Upper lobe of left lung (tissue), 4 donors: ENCODE measurements at regions not wholly inside any gene's neighbourhood (a gene's known extent, or its start where the extent isn't known, plus 50 kb on each side); places are given as distances from the start of the nearest gene placed in this dataset.

ENCODE experiments used
- CTCF ChIP-seq, 6 experiments: fragments of 450-650 bp in 4 of 6; fragments of 200-600 bp in 2 of 6; sonication (generic) in 2 of 6; IDR thresholded peaks; one replicate each; pipeline ENCODE4 v1.5.1; 2016 to 2019; ENCODE audit warnings: antibody characterized with exemption in 6 of 6
- EP300 ChIP-seq, 4 donors: sonication (generic); formaldehyde crosslinking; IDR thresholded peaks; one replicate each; pipeline ENCODE4 v1.5.1; 2017; ENCODE audit warnings: antibody characterized with exemption in 4 of 4, control low read depth in 2 of 4
- POLR2A ChIP-seq, 4 donors: fragments of 450-650 bp; IDR thresholded peaks; one replicate each; pipeline ENCODE4 v1.5.1; 2016 to 2017; ENCODE audit warnings: antibody characterized with exemption in 4 of 4, mild to moderate bottlenecking in 2 of 4
- POLR2AphosphoS5 ChIP-seq, 2 donors: sonication (generic); formaldehyde crosslinking; IDR thresholded peaks; one replicate each; pipeline ENCODE4 v1.5.1; 2017; ENCODE audit warnings: antibody characterized with exemption in 2 of 2

DNA sequence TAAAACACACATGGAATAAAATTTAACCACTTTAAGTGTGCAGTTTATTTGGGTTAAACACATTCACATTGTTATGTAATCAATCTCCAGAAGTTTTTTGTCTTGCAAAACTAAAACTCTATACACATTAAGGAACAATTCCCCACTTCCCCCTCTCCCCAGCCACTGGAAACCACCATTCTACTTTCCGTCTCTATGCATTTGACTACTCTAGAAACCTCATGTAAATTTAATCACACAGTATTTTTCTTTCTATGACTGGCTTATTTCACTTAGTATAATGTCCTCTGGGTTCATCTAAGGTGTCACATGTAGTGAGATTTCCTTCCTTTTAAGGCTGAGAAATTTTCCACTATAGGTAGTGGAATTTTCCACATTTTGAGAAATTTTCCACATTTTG, 568.7 kb upstream of the UBE2E2 start:
- TF ChIP-seq CTCF (IDR thresholded peaks at IDR 0.05) (no peak), POLR2AphosphoS5 (IDR thresholded peaks at IDR 0.05) (no peak), POLR2A (IDR thresholded peaks at IDR 0.05) (no peak), EP300 (IDR thresholded peaks at IDR 0.05) (no peak)
